ENCODE measurements at regions not wholly inside any gene's neighbourhood (a gene's known extent, or its start where the extent isn't known, plus 50 kb on each side); places are given as distances from the start of the nearest gene placed in this dataset.

GRCh38 chr6:100965067-100965466 lies 83.9 kb upstream of the ASCC3 start:
- Histone ChIP-seq H3K9me3 (ENCODE audit: control insufficient read depth in 4 of 4, low read length in 3 of 4) (no peaks in the 10 kb centered on the region), H3K27me3 (ENCODE audit: control insufficient read depth in 4 of 4, insufficient read depth in 4 of 4, low read length in 3 of 4) (no peaks in the 10 kb centered on the region), H3K4me3 (ENCODE audit: low read depth in 1 of 3, low read length in 3 of 3) (no peak overlapping the region), H3K36me3 (ENCODE audit: control insufficient read depth in 4 of 4, insufficient read depth in 3 of 4, low read depth in 1 of 4, low read length in 3 of 4) (no peaks in the 10 kb centered on the region), H3K27ac (ENCODE audit: low read depth in 1 of 2, low read length in 2 of 2) (no peak overlapping the region), H3K9ac (ENCODE audit: low read depth in 1 of 2, low read length in 2 of 2) (no peak overlapping the region), H3K4me1 (ENCODE audit: control insufficient read depth in 4 of 4, insufficient read depth in 4 of 4, low read length in 3 of 4) (no peaks in the 10 kb centered on the region)
- no peak for DNase-seq (ENCODE audit: low spot score)
- TF ChIP-seq FOXA2 (IDR thresholded peaks at IDR 0.05): no peak
- no peak for TF ChIP-seq NR2F2 (IDR thresholded peaks at IDR 0.05)
- no peak for TF ChIP-seq GABPA (IDR thresholded peaks at IDR 0.05 in 1 of 2, conservative IDR thresholded peaks at IDR 0.05 in 1 of 2)
- TF ChIP-seq TAF1 (conservative IDR thresholded peaks at IDR 0.05): no peak
- no peak for TF ChIP-seq JUND (IDR thresholded peaks at IDR 0.05)
- no peak for TF ChIP-seq RXRA (IDR thresholded peaks at IDR 0.05)
- TF ChIP-seq, protein P1, sequence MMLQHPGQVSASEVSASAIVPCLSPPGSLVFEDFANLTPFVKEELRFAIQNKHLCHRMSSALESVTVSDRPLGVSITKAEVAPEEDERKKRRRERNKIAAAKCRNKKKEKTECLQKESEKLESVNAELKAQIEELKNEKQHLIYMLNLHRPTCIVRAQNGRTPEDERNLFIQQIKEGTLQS (IDR thresholded peaks at IDR 0.05): no peak
- TF ChIP-seq EGR1 (IDR thresholded peaks at IDR 0.05; ENCODE audit: low read depth in 2 of 2): no peak
- TF ChIP-seq, protein P2, sequence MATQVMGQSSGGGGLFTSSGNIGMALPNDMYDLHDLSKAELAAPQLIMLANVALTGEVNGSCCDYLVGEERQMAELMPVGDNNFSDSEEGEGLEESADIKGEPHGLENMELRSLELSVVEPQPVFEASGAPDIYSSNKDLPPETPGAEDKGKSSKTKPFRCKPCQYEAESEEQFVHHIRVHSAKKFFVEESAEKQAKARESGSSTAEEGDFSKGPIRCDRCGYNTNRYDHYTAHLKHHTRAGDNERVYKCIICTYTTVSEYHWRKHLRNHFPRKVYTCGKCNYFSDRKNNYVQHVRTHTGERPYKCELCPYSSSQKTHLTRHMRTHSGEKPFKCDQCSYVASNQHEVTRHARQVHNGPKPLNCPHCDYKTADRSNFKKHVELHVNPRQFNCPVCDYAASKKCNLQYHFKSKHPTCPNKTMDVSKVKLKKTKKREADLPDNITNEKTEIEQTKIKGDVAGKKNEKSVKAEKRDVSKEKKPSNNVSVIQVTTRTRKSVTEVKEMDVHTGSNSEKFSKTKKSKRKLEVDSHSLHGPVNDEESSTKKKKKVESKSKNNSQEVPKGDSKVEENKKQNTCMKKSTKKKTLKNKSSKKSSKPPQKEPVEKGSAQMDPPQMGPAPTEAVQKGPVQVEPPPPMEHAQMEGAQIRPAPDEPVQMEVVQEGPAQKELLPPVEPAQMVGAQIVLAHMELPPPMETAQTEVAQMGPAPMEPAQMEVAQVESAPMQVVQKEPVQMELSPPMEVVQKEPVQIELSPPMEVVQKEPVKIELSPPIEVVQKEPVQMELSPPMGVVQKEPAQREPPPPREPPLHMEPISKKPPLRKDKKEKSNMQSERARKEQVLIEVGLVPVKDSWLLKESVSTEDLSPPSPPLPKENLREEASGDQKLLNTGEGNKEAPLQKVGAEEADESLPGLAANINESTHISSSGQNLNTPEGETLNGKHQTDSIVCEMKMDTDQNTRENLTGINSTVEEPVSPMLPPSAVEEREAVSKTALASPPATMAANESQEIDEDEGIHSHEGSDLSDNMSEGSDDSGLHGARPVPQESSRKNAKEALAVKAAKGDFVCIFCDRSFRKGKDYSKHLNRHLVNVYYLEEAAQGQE (IDR thresholded peaks at IDR 0.05): no peak
- TF ChIP-seq HNF4A (conservative IDR thresholded peaks at IDR 0.05): no peak
- TF ChIP-seq HNF4G (IDR thresholded peaks at IDR 0.05): no peak
- no peak for TF ChIP-seq MAX (IDR thresholded peaks at IDR 0.05)
- no peak for TF ChIP-seq FOXA1 (IDR thresholded peaks at IDR 0.05)
- TF ChIP-seq, protein P3, sequence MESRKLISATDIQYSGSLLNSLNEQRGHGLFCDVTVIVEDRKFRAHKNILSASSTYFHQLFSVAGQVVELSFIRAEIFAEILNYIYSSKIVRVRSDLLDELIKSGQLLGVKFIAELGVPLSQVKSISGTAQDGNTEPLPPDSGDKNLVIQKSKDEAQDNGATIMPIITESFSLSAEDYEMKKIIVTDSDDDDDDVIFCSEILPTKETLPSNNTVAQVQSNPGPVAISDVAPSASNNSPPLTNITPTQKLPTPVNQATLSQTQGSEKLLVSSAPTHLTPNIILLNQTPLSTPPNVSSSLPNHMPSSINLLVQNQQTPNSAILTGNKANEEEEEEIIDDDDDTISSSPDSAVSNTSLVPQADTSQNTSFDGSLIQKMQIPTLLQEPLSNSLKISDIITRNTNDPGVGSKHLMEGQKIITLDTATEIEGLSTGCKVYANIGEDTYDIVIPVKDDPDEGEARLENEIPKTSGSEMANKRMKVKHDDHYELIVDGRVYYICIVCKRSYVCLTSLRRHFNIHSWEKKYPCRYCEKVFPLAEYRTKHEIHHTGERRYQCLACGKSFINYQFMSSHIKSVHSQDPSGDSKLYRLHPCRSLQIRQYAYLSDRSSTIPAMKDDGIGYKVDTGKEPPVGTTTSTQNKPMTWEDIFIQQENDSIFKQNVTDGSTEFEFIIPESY (IDR thresholded peaks at IDR 0.05): no peak
- TF ChIP-seq RAD21 (IDR thresholded peaks at IDR 0.05): no peak
- no peak for TF ChIP-seq SP1 (IDR thresholded peaks at IDR 0.05)

GRCh38 chr6:100968949-100969348 lies 87.8 kb upstream of the ASCC3 start:
- no peaks in the 10 kb centered on the region for H3K4me1 ChIP-seq (ENCODE audit: control insufficient read depth in 4 of 4, insufficient read depth in 4 of 4, low read length in 3 of 4)
- no peaks in the 10 kb centered on the region for H3K36me3 ChIP-seq (ENCODE audit: control insufficient read depth in 4 of 4, insufficient read depth in 3 of 4, low read depth in 1 of 4, low read length in 3 of 4)
- 87% methylated on average over 6 of the region's 6 CpGs for WGBS
- H3K4me3 ChIP-seq (ENCODE audit: low read depth in 1 of 3, low read length in 3 of 3): no peak overlapping the region
- no peak overlapping the region for H3K9ac ChIP-seq (ENCODE audit: low read depth in 1 of 2, low read length in 2 of 2)
- H3K27me3 ChIP-seq (ENCODE audit: control insufficient read depth in 4 of 4, insufficient read depth in 4 of 4, low read length in 3 of 4): no peaks in the 10 kb centered on the region
- no peak overlapping the region for H3K27ac ChIP-seq (ENCODE audit: low read depth in 1 of 2, low read length in 2 of 2)
- H3K9me3 ChIP-seq (ENCODE audit: control insufficient read depth in 4 of 4, low read length in 3 of 4): no peaks in the 10 kb centered on the region
- DNase-seq (ENCODE audit: low spot score): no peak
- TF ChIP-seq SP1 (IDR thresholded peaks at IDR 0.05) (no peak), GABPA (IDR thresholded peaks at IDR 0.05 in 1 of 2, conservative IDR thresholded peaks at IDR 0.05 in 1 of 2) (no peak), MAX (IDR thresholded peaks at IDR 0.05) (no peak), HNF4G (IDR thresholded peaks at IDR 0.05) (no peak), HNF4A (conservative IDR thresholded peaks at IDR 0.05) (no peak), RAD21 (IDR thresholded peaks at IDR 0.05) (no peak), YY1 (IDR thresholded peaks at IDR 0.05) (no peak), JUND (IDR thresholded peaks at IDR 0.05) (no peak), EGR1 (IDR thresholded peaks at IDR 0.05; ENCODE audit: low read depth in 2 of 2) (no peak), FOXA2 (IDR thresholded peaks at IDR 0.05) (no peak), NR2F2 (IDR thresholded peaks at IDR 0.05) (no peak)
- TF ChIP-seq, protein P3 (IDR thresholded peaks at IDR 0.05): no peak
- TF ChIP-seq, protein P2 (IDR thresholded peaks at IDR 0.05): no peak
